H1 (cell line): ENCODE measurements at regions not wholly inside any gene's neighbourhood (a gene's known extent, or its start where the extent isn't known, plus 50 kb on each side); places are given as distances from the start of the nearest gene placed in this dataset.

Experiments used
- CTCF ChIA-PET: fragments of 300-600 bp; sonication (Branson Sonifier 250); formaldehyde crosslinking; loops from one replicate; lab custom pipeline; 2021; ENCODE audit not compliant: partially characterized antibody; lab: Charles Lee
- POLR2A ChIA-PET: fragments of 300-600 bp; sonication (Branson Sonifier 250); formaldehyde crosslinking; loops from one replicate; lab custom pipeline; 2021; ENCODE audit warnings: inconsistent platforms; ENCODE audit not compliant: partially characterized antibody; lab: Charles Lee
- DNase-seq, 2 experiments: peaks; one replicate each; pipeline versions ENCODE4 v3.0.0 to v3.0.0-alpha.2; 2010 to 2022; ENCODE audit warnings: low spot score in 2 of 2, low read depth in 1 of 2, mixed read lengths in 1 of 2
- FAIRE-seq: peaks from 2 replicates; lab custom pipeline; 2011; peaks lifted over from hg19 to GRCh38; lab: Jason Lieb, UNC
- H2AFZ ChIP-seq: 2 replicates; pipeline ENCODE4 v1.8.1; 2012; ENCODE audit warnings: low read length, inconsistent platforms
- H2AK5ac ChIP-seq: 2 replicates; pipeline ENCODE4 v1.6.1; 2013; ENCODE audit warnings: low read depth, low read length
- H2BK120ac ChIP-seq: replicated peaks from 2 replicates; pipeline ENCODE3; 2013; ENCODE audit warnings: low read depth, low read length, inconsistent platforms
- H2BK12ac ChIP-seq: 2 replicates; pipeline ENCODE4 v1.6.1; 2013; ENCODE audit warnings: low read depth, low read length
- H2BK15ac ChIP-seq: 2 replicates; pipeline ENCODE4 v1.6.1; 2013; ENCODE audit warnings: low read length
- H2BK20ac ChIP-seq: 2 replicates; pipeline ENCODE4 v1.6.1; 2013; ENCODE audit warnings: low read length
- H2BK5ac ChIP-seq: 2 replicates; pipeline ENCODE4 v1.6.1; 2013; ENCODE audit warnings: low read depth, low read length
- H3K14ac ChIP-seq: 2 replicates; pipeline ENCODE4 v1.6.1; 2013; ENCODE audit warnings: inconsistent platforms; ENCODE audit not compliant: insufficient read length
- H3K18ac ChIP-seq: 2 replicates; pipeline ENCODE4 v1.6.1; 2013; ENCODE audit warnings: low read length; ENCODE audit errors: extremely low read depth
- H3K23ac ChIP-seq: 2 replicates; pipeline ENCODE4 v1.6.1; 2013; ENCODE audit warnings: inconsistent platforms; ENCODE audit not compliant: insufficient read length
- H3K23me2 ChIP-seq: 2 replicates; pipeline ENCODE4 v1.6.1; 2013; ENCODE audit warnings: low read depth, low read length
- H3K27ac ChIP-seq: 2 replicates; pipeline ENCODE4 v1.6.1; 2011; ENCODE audit warnings: low read depth, low read length, inconsistent platforms
- H3K27me3 ChIP-seq, 4 experiments: replicated peaks in 1 of 4; 1 replicate in 1 of 4; 2 replicates in 3 of 4; pipeline versions ENCODE4 v1.6.1 to v1.8.1; 2011 to 2013; ENCODE audit warnings: low read length in 3 of 4, mild to moderate bottlenecking in 3 of 4, inconsistent platforms in 2 of 4, mixed read lengths in 2 of 4, moderate library complexity in 1 of 4; ENCODE audit not compliant: control insufficient read depth in 3 of 4, insufficient read depth in 3 of 4; ENCODE audit errors: extremely low read depth in 1 of 4
- H3K36me3 ChIP-seq, 4 experiments: 2 replicates each; pipeline versions ENCODE4 v1.6.1 to v1.8.1; 2011 to 2013; ENCODE audit warnings: mild to moderate bottlenecking in 4 of 4, low read length in 3 of 4, moderate library complexity in 2 of 4, control low read depth in 1 of 4, inconsistent platforms in 1 of 4; ENCODE audit not compliant: insufficient read depth in 4 of 4, control insufficient read depth in 2 of 4
- H3K4ac ChIP-seq: replicated peaks from 2 replicates; pipeline ENCODE3; 2013; ENCODE audit warnings: low read length, low read depth, mixed read lengths, inconsistent platforms; ENCODE audit not compliant: insufficient read length
- H3K4me1 ChIP-seq, 4 experiments: replicated peaks in 1 of 4; 1 replicate in 1 of 4; 2 replicates in 3 of 4; pipeline versions ENCODE4 v1.6.1 to v1.8.1; 2011 to 2013; ENCODE audit warnings: low read length in 3 of 4, inconsistent platforms in 2 of 4, mixed read lengths in 1 of 4; ENCODE audit not compliant: insufficient read depth in 4 of 4, control insufficient read depth in 3 of 4
- H3K4me2 ChIP-seq, 2 experiments: 2 replicates each; pipeline versions ENCODE4 v1.6.1 to v1.8.1; 2011 to 2013; ENCODE audit warnings: low read depth in 2 of 2, low read length in 2 of 2, control low read depth in 1 of 2, inconsistent platforms in 1 of 2, mild to moderate bottlenecking in 1 of 2; ENCODE audit not compliant: insufficient read depth in 1 of 2
- H3K4me3 ChIP-seq, 4 experiments: fragments of 200-600, 300-600 bp in 1 of 4; sonication (generic), shearing (Covaris generic), sonication (Bioruptor Twin) in 1 of 4; 2 replicates each; pipeline versions ENCODE4 v1.5.1 to v1.8.1; 2011 to 2016; ENCODE audit warnings: low read length in 4 of 4, low read depth in 3 of 4, control low read depth in 2 of 4, inconsistent platforms in 2 of 4, mild to moderate bottlenecking in 2 of 4, mixed read lengths in 1 of 4, moderate library complexity in 1 of 4; ENCODE audit not compliant: insufficient read depth in 2 of 4; ENCODE audit errors: extremely low read depth in 1 of 4
- H3K56ac ChIP-seq: replicated peaks from 2 replicates; pipeline ENCODE3; 2013; ENCODE audit warnings: low read depth, mild to moderate bottlenecking, mixed read lengths, low read length, inconsistent platforms; ENCODE audit not compliant: insufficient read length
- H3K79me1 ChIP-seq: 2 replicates; pipeline ENCODE4 v1.6.1; 2013; ENCODE audit warnings: low read depth, low read length, control low read depth
- H3K79me2 ChIP-seq, 2 experiments: 2 replicates each; pipeline versions ENCODE4 v1.6.1 to v1.8.1; 2012 to 2013; ENCODE audit warnings: low read length in 2 of 2, mild to moderate bottlenecking in 2 of 2, inconsistent platforms in 1 of 2; ENCODE audit not compliant: insufficient read depth in 2 of 2, control insufficient read depth in 1 of 2
- H3K9ac ChIP-seq, 4 experiments: replicated peaks in 1 of 4; 1 replicate in 1 of 4; 2 replicates in 3 of 4; pipeline versions ENCODE4 v1.6.1 to v1.8.1; 2011 to 2013; ENCODE audit warnings: low read depth in 3 of 4, low read length in 3 of 4, control low read depth in 2 of 4, mild to moderate bottlenecking in 2 of 4, moderate library complexity in 2 of 4, inconsistent platforms in 1 of 4; ENCODE audit errors: extremely low read depth in 1 of 4
- H3K9me3 ChIP-seq, 2 experiments: 2 replicates each; pipeline versions ENCODE4 v1.6.1 to v1.8.1; 2012 to 2013; ENCODE audit warnings: mild to moderate bottlenecking in 2 of 2, moderate library complexity in 2 of 2, control low read depth in 1 of 2, inconsistent platforms in 1 of 2, low read depth in 1 of 2, low read length in 1 of 2, mixed read lengths in 1 of 2; ENCODE audit not compliant: insufficient read depth in 2 of 2
- H4K20me1 ChIP-seq, 2 experiments: replicated peaks in 1 of 2; 2 replicates each; pipeline versions ENCODE3 to v1.8.1; 2011 to 2013; ENCODE audit warnings: inconsistent platforms in 2 of 2, low read length in 2 of 2, mild to moderate bottlenecking in 1 of 2; ENCODE audit not compliant: insufficient read depth in 2 of 2, control insufficient read depth in 1 of 2
- H4K5ac ChIP-seq: 2 replicates; pipeline ENCODE4 v1.6.1; 2013; ENCODE audit warnings: low read length, low read depth, mixed read lengths, inconsistent platforms; ENCODE audit not compliant: insufficient read length
- H4K8ac ChIP-seq: 2 replicates; pipeline ENCODE4 v1.8.0; 2013; ENCODE audit warnings: mild to moderate bottlenecking, moderate library complexity, low read length, inconsistent platforms; ENCODE audit not compliant: insufficient read depth; ENCODE audit errors: extremely low read depth
- H4K91ac ChIP-seq: replicated peaks from 2 replicates; pipeline ENCODE3; 2013; ENCODE audit warnings: low read length, mixed read lengths, inconsistent platforms; ENCODE audit not compliant: insufficient read length
- BCL11A ChIP-seq, 2 experiments: IDR thresholded peaks; one replicate each; pipeline ENCODE4 v1.6.1; 2011; ENCODE audit warnings: low read depth in 2 of 2, low read length in 2 of 2, mild to moderate bottlenecking in 2 of 2
- GTF2F1 ChIP-seq: IDR thresholded peaks from 2 replicates; pipeline ENCODE4 v1.6.1; 2012; ENCODE audit warnings: low read depth, low read length, improper control_type of control experiment, borderline replicate concordance
- SIX5 ChIP-seq: IDR thresholded peaks from 2 replicates; pipeline ENCODE4 v1.6.1; 2011; ENCODE audit warnings: mild to moderate bottlenecking, low read depth, low read length
- TAF1 ChIP-seq: IDR thresholded peaks from 2 replicates; pipeline ENCODE4 v1.6.1; 2011; ENCODE audit warnings: mild to moderate bottlenecking, low read depth, low read length
- TBP ChIP-seq: IDR thresholded peaks from 2 replicates; pipeline ENCODE4 v1.6.1; 2011; ENCODE audit warnings: low read depth, low read length, improper control_type of control experiment
- WGBS, 2 experiments: shearing (Covaris generic) in 1 of 2; methylation state at CpG; one replicate each; pipeline versions ENCODE4 v1.1.6 to v1.1.7; 2013 to 2015; ENCODE audit warnings: low lambda C conversion rate in 2 of 2, mixed read lengths in 2 of 2, inconsistent platforms in 1 of 2, low coverage in 1 of 2, missing lambda C conversion rate in 1 of 2; ENCODE audit not compliant: insufficient replicate concordance in 2 of 2, insufficient coverage in 1 of 2, insufficient read length in 1 of 2; ENCODE audit errors: extremely low coverage in 1 of 2, missing lambda C conversion rate in 1 of 2; 5-methylcytosine and 5-hydroxymethylcytosine counted together

- Histone ChIP-seq H3K9me3 (no peaks in the 10 kb centered on the region), H3K27me3 (peaks cover 0 to 5% (median 5%) of the 10 kb centered on the region in 4 experiments; a peak in 5 of 7 replicates), H3K23me2 (no peaks in the 10 kb centered on the region), H3K4me3 (no peak overlapping the region), H3K18ac (no peak overlapping the region), H2BK120ac (no peak overlapping the region), H3K14ac (no peak overlapping the region), H3K9ac (no peak overlapping the region), H4K5ac (no peak overlapping the region), H3K27ac (no peak overlapping the region), H3K4ac (no peak overlapping the region), H4K20me1 (no peaks in the 10 kb centered on the region), H4K91ac (no peak overlapping the region), H3K36me3 (no peaks in the 10 kb centered on the region), H3K23ac (no peak overlapping the region), H3K79me1 (no peaks in the 10 kb centered on the region)
- POLR2A ChIA-PET = interaction anchor here (0.9 kb wide), 1 partner anchor 40 kb away, joined by 3 read pairs; no protein-coding TSS in a partner anchor
- FAIRE-seq = no peak
- no peak for TF ChIP-seq BCL11A (IDR thresholded peaks at IDR 0.05; ENCODE audit: low read depth in 2 of 2, low read length in 2 of 2)
- TF ChIP-seq TAF1 = no peak
- TF ChIP-seq TBP = no peak
- TF ChIP-seq GTF2F1 = no peak
- TF ChIP-seq SIX5 = no peak
- TF ChIP-seq, all 59 proteins: peak for 0
- no peak overlapping the region for H4K8ac ChIP-seq
- WGBS, 2 experiments = 88% methylated on average over 6 of the region's 6 CpGs; no CpG with 5 or more reads in 1 of the 2 experiments
- no peak overlapping the region for H2AK5ac ChIP-seq
- CTCF ChIA-PET = interaction anchor here (0.9 to 4.7 kb wide), 15 partner anchors 11 to 441 kb away, joined by 3 to 28 read pairs (median 4); no protein-coding TSS in a partner anchor
- no peak overlapping the region for H3K4me2 ChIP-seq
- H3K79me2 ChIP-seq = no peaks in the 10 kb centered on the region
- 0 out of 2 replicates have a peak overlapping the region, but pooled peaks have one; percentile 61 for H2BK20ac ChIP-seq
- 0 out of 2 replicates have a peak overlapping the region, but pooled peaks have one; percentile 17 for H2BK12ac ChIP-seq
- H2AFZ ChIP-seq = peak overlapping the region; percentile 87; the same call in 1 of the 2 replicates
- H2BK5ac ChIP-seq = no peak overlapping the region
- H3K56ac ChIP-seq = no peak overlapping the region
- no peak for DNase-seq
- peaks cover 0 to 3% (median 0%) of the 10 kb centered on the region in 4 experiments; a peak in 1 of 7 replicates for H3K4me1 ChIP-seq
- H2BK15ac ChIP-seq = peak overlapping the region; percentile 88; the same call in 1 of the 2 replicates
These were observed 68.7 kb downstream of the MSX2 start for GRCh38 chr5:174793076-174793475.
